ENCODE measurements at regions not wholly inside any gene's neighbourhood (a gene's known extent, or its start where the extent isn't known, plus 50 kb on each side); places are given as distances from the start of the nearest gene placed in this dataset.

DNA sequence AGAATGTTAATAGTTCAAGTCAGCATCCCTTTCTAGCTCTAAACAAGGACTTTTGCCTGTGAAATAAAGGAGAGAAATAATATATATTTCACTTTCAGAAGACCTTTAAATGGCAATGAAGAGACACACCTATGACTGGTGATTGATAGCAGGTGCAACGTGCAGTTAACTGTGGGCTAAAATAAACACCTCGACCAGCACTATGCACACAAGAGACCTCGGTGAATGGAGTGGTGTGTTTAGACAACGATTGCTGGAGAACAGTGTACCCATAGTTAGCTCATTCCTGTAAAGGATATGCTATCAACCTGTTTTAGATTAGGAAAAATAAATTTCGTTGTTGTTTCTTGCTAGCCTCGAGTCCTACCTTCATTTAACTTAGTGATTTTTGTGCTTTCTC lies 143.4 kb downstream of the NR4A2 start:
- TF ChIP-seq, protein P1, sequence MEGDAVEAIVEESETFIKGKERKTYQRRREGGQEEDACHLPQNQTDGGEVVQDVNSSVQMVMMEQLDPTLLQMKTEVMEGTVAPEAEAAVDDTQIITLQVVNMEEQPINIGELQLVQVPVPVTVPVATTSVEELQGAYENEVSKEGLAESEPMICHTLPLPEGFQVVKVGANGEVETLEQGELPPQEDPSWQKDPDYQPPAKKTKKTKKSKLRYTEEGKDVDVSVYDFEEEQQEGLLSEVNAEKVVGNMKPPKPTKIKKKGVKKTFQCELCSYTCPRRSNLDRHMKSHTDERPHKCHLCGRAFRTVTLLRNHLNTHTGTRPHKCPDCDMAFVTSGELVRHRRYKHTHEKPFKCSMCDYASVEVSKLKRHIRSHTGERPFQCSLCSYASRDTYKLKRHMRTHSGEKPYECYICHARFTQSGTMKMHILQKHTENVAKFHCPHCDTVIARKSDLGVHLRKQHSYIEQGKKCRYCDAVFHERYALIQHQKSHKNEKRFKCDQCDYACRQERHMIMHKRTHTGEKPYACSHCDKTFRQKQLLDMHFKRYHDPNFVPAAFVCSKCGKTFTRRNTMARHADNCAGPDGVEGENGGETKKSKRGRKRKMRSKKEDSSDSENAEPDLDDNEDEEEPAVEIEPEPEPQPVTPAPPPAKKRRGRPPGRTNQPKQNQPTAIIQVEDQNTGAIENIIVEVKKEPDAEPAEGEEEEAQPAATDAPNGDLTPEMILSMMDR (IDR thresholded peaks at IDR 0.05), result no peak
- no peak for TF ChIP-seq POLR2A (IDR thresholded peaks at IDR 0.05)

All from right lobe of liver (tissue), 4 donors.